ENCODE measurements at regions not wholly inside any gene's neighbourhood (a gene's known extent, or its start where the extent isn't known, plus 50 kb on each side); places are given as distances from the start of the nearest gene placed in this dataset.

DNA sequence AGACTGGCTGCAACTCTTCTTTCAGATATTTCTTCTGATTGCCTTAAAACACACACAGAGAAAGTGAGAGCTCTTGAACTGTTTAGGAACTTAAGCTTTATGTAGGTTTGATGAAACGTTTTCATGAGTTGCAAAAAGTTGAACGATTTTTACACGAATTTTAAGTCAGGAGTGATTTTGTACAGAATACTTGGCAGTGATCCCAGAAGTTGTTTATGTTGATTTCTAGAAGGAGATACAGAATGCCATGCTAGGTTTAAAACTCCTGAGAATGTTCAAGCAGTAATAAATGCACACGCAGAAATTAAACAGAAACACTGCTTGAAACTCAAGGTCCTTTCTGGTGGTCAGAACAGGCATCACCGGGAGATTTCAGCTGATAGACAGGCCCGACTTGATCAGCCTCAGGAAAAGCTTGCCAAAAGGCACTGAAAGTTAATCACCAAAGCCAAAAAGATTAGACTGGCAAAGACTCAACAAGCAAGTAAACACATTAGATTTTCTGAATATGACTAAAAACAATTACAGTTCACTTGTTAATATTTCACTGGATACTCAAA is 123.1 kb downstream of the SOCS6 start:
- no peaks in the 10 kb centered on the region for H3K9me3 ChIP-seq (ENCODE audit: low read depth)
- no peaks in the 10 kb centered on the region for H3K79me2 ChIP-seq (ENCODE audit: low read depth)
- no peaks in the 10 kb centered on the region for H3K4me1 ChIP-seq
- H3K9ac ChIP-seq: no peak overlapping the region
- DNase-seq (ENCODE audit: low spot score): no peak
- no peak overlapping the region for H3K27ac ChIP-seq
- H3K4me2 ChIP-seq: no peak overlapping the region
- H4K20me1 ChIP-seq (ENCODE audit: low read depth): no peaks in the 10 kb centered on the region
- H2AFZ ChIP-seq (replicated peaks): no peak overlapping the region
- TF ChIP-seq, protein P1, sequence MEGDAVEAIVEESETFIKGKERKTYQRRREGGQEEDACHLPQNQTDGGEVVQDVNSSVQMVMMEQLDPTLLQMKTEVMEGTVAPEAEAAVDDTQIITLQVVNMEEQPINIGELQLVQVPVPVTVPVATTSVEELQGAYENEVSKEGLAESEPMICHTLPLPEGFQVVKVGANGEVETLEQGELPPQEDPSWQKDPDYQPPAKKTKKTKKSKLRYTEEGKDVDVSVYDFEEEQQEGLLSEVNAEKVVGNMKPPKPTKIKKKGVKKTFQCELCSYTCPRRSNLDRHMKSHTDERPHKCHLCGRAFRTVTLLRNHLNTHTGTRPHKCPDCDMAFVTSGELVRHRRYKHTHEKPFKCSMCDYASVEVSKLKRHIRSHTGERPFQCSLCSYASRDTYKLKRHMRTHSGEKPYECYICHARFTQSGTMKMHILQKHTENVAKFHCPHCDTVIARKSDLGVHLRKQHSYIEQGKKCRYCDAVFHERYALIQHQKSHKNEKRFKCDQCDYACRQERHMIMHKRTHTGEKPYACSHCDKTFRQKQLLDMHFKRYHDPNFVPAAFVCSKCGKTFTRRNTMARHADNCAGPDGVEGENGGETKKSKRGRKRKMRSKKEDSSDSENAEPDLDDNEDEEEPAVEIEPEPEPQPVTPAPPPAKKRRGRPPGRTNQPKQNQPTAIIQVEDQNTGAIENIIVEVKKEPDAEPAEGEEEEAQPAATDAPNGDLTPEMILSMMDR (IDR thresholded peaks at IDR 0.05): no peak
- TF ChIP-seq EZH2phosphoT487 (IDR thresholded peaks at IDR 0.05): no peak
- TF ChIP-seq EZH2 (IDR thresholded peaks at IDR 0.05): no peak
- no peaks in the 10 kb centered on the region for H3F3A ChIP-seq (ENCODE audit: low read depth)
- H3K36me3 ChIP-seq: no peaks in the 10 kb centered on the region
- H3K27me3 ChIP-seq: no peaks in the 10 kb centered on the region
- Mint-ChIP-seq H3K9me3 (no peaks in the 10 kb centered on the region), H3K36me3 (no peaks in the 10 kb centered on the region), H3K4me3 (no peak overlapping the region), H3K4me1 (no peaks in the 10 kb centered on the region), H3K27me3 (ENCODE audit: insufficient read depth, low read depth) (peaks cover 3% of the 10 kb centered on the region), H3K27ac (no peak overlapping the region)
- no peak overlapping the region for H3K4me3 ChIP-seq

DNA sequence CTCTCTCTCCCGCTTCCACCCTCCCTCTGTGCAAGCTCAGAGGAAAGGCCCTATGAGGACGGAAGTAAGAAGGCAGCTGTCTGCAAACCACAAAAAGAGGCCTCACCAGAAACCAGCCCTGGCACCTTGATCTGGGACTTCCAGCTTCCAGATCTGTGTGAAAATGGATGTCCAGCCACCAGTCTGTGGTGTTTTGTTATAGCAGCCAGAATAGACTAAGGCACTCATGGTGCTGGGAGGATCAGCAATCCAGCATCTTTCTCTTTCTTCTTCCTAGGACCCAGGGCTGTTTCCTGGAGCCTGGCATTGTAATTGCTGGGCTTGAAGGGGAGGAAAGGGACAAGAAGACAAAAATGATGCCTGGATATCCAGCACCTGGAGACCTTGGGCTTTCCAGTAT is 122.5 kb downstream of the SOCS6 start:
- Mint-ChIP-seq H3K27me3 (ENCODE audit: insufficient read depth, low read depth) (peaks cover 3% of the 10 kb centered on the region), H3K4me3 (no peak overlapping the region), H3K36me3 (no peaks in the 10 kb centered on the region), H3K27ac (no peak overlapping the region), H3K4me1 (no peaks in the 10 kb centered on the region), H3K9me3 (no peaks in the 10 kb centered on the region)
- H3K4me2 ChIP-seq: no peak overlapping the region
- TF ChIP-seq EZH2 (IDR thresholded peaks at IDR 0.05) (no peak), EZH2phosphoT487 (IDR thresholded peaks at IDR 0.05) (no peak)
- TF ChIP-seq, protein P1 (IDR thresholded peaks at IDR 0.05): no peak
- H4K20me1 ChIP-seq (ENCODE audit: low read depth): no peaks in the 10 kb centered on the region
- H3K4me1 ChIP-seq: no peaks in the 10 kb centered on the region
- no peaks in the 10 kb centered on the region for H3K9me3 ChIP-seq (ENCODE audit: low read depth)
- H3K27ac ChIP-seq: no peak overlapping the region
- no peak overlapping the region for H3K4me3 ChIP-seq
- no peaks in the 10 kb centered on the region for H3K27me3 ChIP-seq
- no peak overlapping the region for H2AFZ ChIP-seq (replicated peaks)
- no peak for DNase-seq (ENCODE audit: low spot score)
- no peaks in the 10 kb centered on the region for H3K36me3 ChIP-seq
- H3F3A ChIP-seq (ENCODE audit: low read depth): no peaks in the 10 kb centered on the region
- H3K79me2 ChIP-seq (ENCODE audit: low read depth): no peaks in the 10 kb centered on the region
- no peak overlapping the region for H3K9ac ChIP-seq

DNA sequence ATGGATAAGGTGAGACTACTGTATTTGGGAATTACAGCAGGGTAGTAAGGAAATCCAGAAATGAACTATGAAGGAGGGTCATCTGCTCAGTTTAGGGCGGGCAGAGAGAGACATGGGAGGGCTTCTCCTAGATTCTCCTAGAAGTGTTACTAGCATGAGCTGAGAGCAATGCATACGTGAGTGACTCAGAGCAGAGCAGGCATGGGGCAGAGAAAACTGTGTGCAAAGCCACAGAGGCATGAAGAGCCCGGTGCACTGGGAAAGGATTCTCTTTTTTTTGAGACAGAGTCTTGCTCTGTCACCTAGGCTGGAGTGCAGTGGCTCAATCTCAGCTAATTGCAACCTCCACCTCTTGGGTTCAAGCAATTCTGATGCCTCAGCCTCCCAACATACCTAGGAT is 116.2 kb downstream of the SOCS6 start:
- H2AFZ ChIP-seq (replicated peaks): no peak overlapping the region
- H3K4me1 Mint-ChIP-seq: no peaks in the 10 kb centered on the region
- no peaks in the 10 kb centered on the region for H3K36me3 ChIP-seq
- TF ChIP-seq EZH2 (IDR thresholded peaks at IDR 0.05) (no peak), EZH2phosphoT487 (IDR thresholded peaks at IDR 0.05) (no peak)
- TF ChIP-seq, protein P1 (IDR thresholded peaks at IDR 0.05): no peak
- no peak overlapping the region for H3K4me3 ChIP-seq
- no peaks in the 10 kb centered on the region for H3F3A ChIP-seq (ENCODE audit: low read depth)
- no peak overlapping the region for H3K27ac ChIP-seq
- no peak overlapping the region for H3K4me2 ChIP-seq
- no peaks in the 10 kb centered on the region for H3K79me2 ChIP-seq (ENCODE audit: low read depth)
- no peaks in the 10 kb centered on the region for H3K36me3 Mint-ChIP-seq
- H3K27me3 ChIP-seq: no peaks in the 10 kb centered on the region
- H3K9me3 Mint-ChIP-seq: no peaks in the 10 kb centered on the region
- H3K4me1 ChIP-seq: no peaks in the 10 kb centered on the region
- no peaks in the 10 kb centered on the region for H3K9me3 ChIP-seq (ENCODE audit: low read depth)
- no peak overlapping the region for H3K27ac Mint-ChIP-seq
- no peak for DNase-seq (ENCODE audit: low spot score)
- peaks cover 6% of the 10 kb centered on the region for H3K27me3 Mint-ChIP-seq (ENCODE audit: insufficient read depth, low read depth)
- H4K20me1 ChIP-seq (ENCODE audit: low read depth): no peaks in the 10 kb centered on the region
- no peak overlapping the region for H3K9ac ChIP-seq
- no peak overlapping the region for H3K4me3 Mint-ChIP-seq
